Gastrocnemius medialis (tissue), 4 donors: ENCODE measurements at regions not wholly inside any gene's neighbourhood (a gene's known extent, or its start where the extent isn't known, plus 50 kb on each side); places are given as distances from the start of the nearest gene placed in this dataset.

Source experiments
- ATAC-seq, 2 donors: fragments of 150-250 bp; one replicate each; pipeline ENCODE4 v1.9.1; 2016
- DNase-seq, 2 donors: peaks; one replicate each; pipeline ENCODE4 v3.0.0-alpha.2; 2019
- H3K27ac ChIP-seq, 4 donors: fragments of 200-600 bp; sonication (generic); 1 replicate in 1 of 4; 2 replicates in 3 of 4; pipeline ENCODE4 v1.5.1; 2016 to 2018; ENCODE audit warnings: mild to moderate bottlenecking in 2 of 4, moderate library complexity in 1 of 4
- H3K27me3 ChIP-seq, 3 donors: fragments of 200-600 bp; sonication (generic) in 2 of 3; 1 replicate in 1 of 3; 2 replicates in 2 of 3; pipeline versions ENCODE4 v1.5.1 to v1.6.0; 2016 to 2019; ENCODE audit warnings: mild to moderate bottlenecking in 1 of 3, moderate library complexity in 1 of 3
- H3K36me3 ChIP-seq, 2 donors: fragments of 200-600 bp; sonication (generic) in 1 of 2; one replicate each; pipeline ENCODE4 v1.5.1; 2017 to 2018
- H3K4me1 ChIP-seq, 2 donors: fragments of 200-600 bp; sonication (generic) in 1 of 2; one replicate each; pipeline ENCODE4 v1.5.1; 2016 to 2017; ENCODE audit warnings: mild to moderate bottlenecking in 2 of 2
- H3K4me3 ChIP-seq, 4 donors: fragments of 200-600 bp; sonication (generic) in 3 of 4; 1 replicate in 1 of 4; 2 replicates in 3 of 4; pipeline ENCODE4 v1.5.1; 2016 to 2019; ENCODE audit warnings: mild to moderate bottlenecking in 2 of 4
- H3K9me3 ChIP-seq, 3 donors: fragments of 200-600 bp; sonication (generic) in 2 of 3; 1 replicate in 1 of 3; 2 replicates in 2 of 3; pipeline ENCODE4 v1.5.1; 2016 to 2019
- CTCF ChIP-seq, 5 experiments: fragments of 450-650 bp in 3 of 5; fragments of 200-600 bp in 2 of 5; sonication (generic) in 2 of 5; IDR thresholded peaks in 4 of 5; conservative IDR thresholded peaks in 1 of 5; 1 replicate in 4 of 5; 2 replicates in 1 of 5; pipeline ENCODE4 v1.5.1; 2016 to 2019; ENCODE audit warnings: antibody characterized with exemption in 5 of 5, mild to moderate bottlenecking in 3 of 5, moderate library complexity in 3 of 5
- POLR2A ChIP-seq, 2 donors: fragments of 450-650 bp; IDR thresholded peaks; one replicate each; pipeline ENCODE4 v1.6.1; 2017; ENCODE audit warnings: antibody characterized with exemption in 2 of 2, mild to moderate bottlenecking in 2 of 2, moderate library complexity in 2 of 2
- in situ Hi-C, 4 donors: fragments of 200-750 bp; cut with MboI; loops; one replicate each; pipeline versions ENCODE4 v1.15.0 to v1.8.0; 2017; ENCODE audit warnings: low sequenced_read_pairs in 4 of 4
- intact Hi-C: fragments of 100-400 bp; cut with DNase I; formaldehyde crosslinking; loops from one replicate; pipeline ENCODE4 v1.15.1; 2023; ENCODE audit warnings: low total_unique reads

- Histone ChIP-seq H3K9me3 (no peaks in the 10 kb centered on the region), H3K27me3 (no peaks in the 10 kb centered on the region), H3K36me3 (no peaks in the 10 kb centered on the region), H3K27ac (no peak overlapping the region), H3K4me3 (no peak overlapping the region), H3K4me1 (no peaks in the 10 kb centered on the region)
- in situ Hi-C loops: no loop called here
- DNase-seq (no peak), ATAC-seq (no peak)
- no peak for TF ChIP-seq CTCF (IDR thresholded peaks at IDR 0.05 in 4 of 5, conservative IDR thresholded peaks at IDR 0.05 in 1 of 5)
- TF ChIP-seq POLR2A (IDR thresholded peaks at IDR 0.05): no peak
- intact Hi-C loops: no loop called here
Measured at GRCh38 chr6:15754035-15754705, 91.3 kb upstream of the DTNBP1 start.

GRCh38 chr6:15752820-15753219 is 90.0 kb upstream of the DTNBP1 start:
- H3K27ac ChIP-seq: no peak overlapping the region
- H3K36me3 ChIP-seq: no peaks in the 10 kb centered on the region
- H3K27me3 ChIP-seq: no peaks in the 10 kb centered on the region
- DNase-seq: no peak
- TF ChIP-seq POLR2A (IDR thresholded peaks at IDR 0.05): no peak
- no peak for TF ChIP-seq CTCF (IDR thresholded peaks at IDR 0.05 in 4 of 5, conservative IDR thresholded peaks at IDR 0.05 in 1 of 5)
- no peak overlapping the region for H3K4me3 ChIP-seq
- intact Hi-C loops: no loop called here
- in situ Hi-C loops: no loop called here
- no peaks in the 10 kb centered on the region for H3K4me1 ChIP-seq
- H3K9me3 ChIP-seq: no peaks in the 10 kb centered on the region
- peak in 1 of 2 donors; percentile 24 for ATAC-seq

- no peaks in the 10 kb centered on the region for H3K9me3 ChIP-seq
- TF ChIP-seq POLR2A (IDR thresholded peaks at IDR 0.05) (no peak), CTCF (IDR thresholded peaks at IDR 0.05 in 4 of 5, conservative IDR thresholded peaks at IDR 0.05 in 1 of 5) (no peak)
- H3K27me3 ChIP-seq: no peaks in the 10 kb centered on the region
- no peaks in the 10 kb centered on the region for H3K36me3 ChIP-seq
- ATAC-seq (no peak), DNase-seq (no peak)
- H3K4me1 ChIP-seq: no peaks in the 10 kb centered on the region
- in situ Hi-C loops (no loop called here), intact Hi-C loops (no loop called here)
- H3K27ac ChIP-seq: no peak overlapping the region
- no peak overlapping the region for H3K4me3 ChIP-seq
Measured at GRCh38 chr6:15751721-15752350, 89.0 kb upstream of the DTNBP1 start.

- Histone ChIP-seq H3K27me3 (no peaks in the 10 kb centered on the region), H3K36me3 (no peaks in the 10 kb centered on the region), H3K4me1 (no peaks in the 10 kb centered on the region), H3K27ac (no peak overlapping the region), H3K4me3 (no peak overlapping the region), H3K9me3 (no peaks in the 10 kb centered on the region)
- DNase-seq (no peak), ATAC-seq (no peak)
- in situ Hi-C loops (no loop called here), intact Hi-C loops (no loop called here)
- no peak for TF ChIP-seq POLR2A (IDR thresholded peaks at IDR 0.05)
- TF ChIP-seq CTCF (IDR thresholded peaks at IDR 0.05 in 4 of 5, conservative IDR thresholded peaks at IDR 0.05 in 1 of 5): no peak
Measured at GRCh38 chr6:15748341-15748740, 85.5 kb upstream of the DTNBP1 start.
